NT2/D1 (cell line): ENCODE measurements at regions not wholly inside any gene's neighbourhood (a gene's known extent, or its start where the extent isn't known, plus 50 kb on each side); places are given as distances from the start of the nearest gene placed in this dataset.

ENCODE experiments used
- SUZ12 ChIP-seq: IDR thresholded peaks from 2 replicates; pipeline ENCODE4 v1.6.1; 2011; ENCODE audit not compliant: insufficient read length, insufficient read depth; ENCODE audit errors: extremely low read depth
- YY1 ChIP-seq: IDR thresholded peaks from 2 replicates; pipeline ENCODE4 v1.6.1; 2011; ENCODE audit not compliant: insufficient read length, insufficient read depth
- ZNF274 ChIP-seq: IDR thresholded peaks from 2 replicates; pipeline ENCODE4 v1.6.1; 2011; ENCODE audit warnings: mild to moderate bottlenecking, low read depth, low read length

DNA sequence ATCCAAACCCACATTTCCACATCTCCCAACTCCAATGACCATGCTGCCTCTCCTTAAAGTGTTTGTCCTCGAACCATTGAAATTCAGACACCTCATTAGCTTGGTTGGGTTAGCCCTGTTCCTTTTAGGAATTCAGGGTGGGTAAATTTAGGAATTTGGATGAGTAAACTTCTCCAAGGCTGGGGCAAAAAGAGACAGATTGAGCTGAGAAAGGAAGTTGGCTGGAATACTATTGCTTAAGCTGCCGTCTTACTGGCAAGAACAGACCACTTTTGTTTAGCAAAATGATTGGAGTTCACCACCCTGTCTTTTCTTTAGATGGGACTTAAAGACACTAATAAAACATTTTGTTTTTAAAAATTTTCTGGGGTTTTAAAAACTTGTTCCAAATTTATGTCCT, 143.6 kb upstream of the GDNF start:
- TF ChIP-seq YY1 (no peak), ZNF274 (no peak), SUZ12 (no peak)
